ENCODE measurements at regions not wholly inside any gene's neighbourhood (a gene's known extent, or its start where the extent isn't known, plus 50 kb on each side); places are given as distances from the start of the nearest gene placed in this dataset.
"Not testable (repeated sequence)": the region's sequence is repeated elsewhere in the genome, so short reads cannot be mapped to it uniquely, and the experiment has no call there.

DNA sequence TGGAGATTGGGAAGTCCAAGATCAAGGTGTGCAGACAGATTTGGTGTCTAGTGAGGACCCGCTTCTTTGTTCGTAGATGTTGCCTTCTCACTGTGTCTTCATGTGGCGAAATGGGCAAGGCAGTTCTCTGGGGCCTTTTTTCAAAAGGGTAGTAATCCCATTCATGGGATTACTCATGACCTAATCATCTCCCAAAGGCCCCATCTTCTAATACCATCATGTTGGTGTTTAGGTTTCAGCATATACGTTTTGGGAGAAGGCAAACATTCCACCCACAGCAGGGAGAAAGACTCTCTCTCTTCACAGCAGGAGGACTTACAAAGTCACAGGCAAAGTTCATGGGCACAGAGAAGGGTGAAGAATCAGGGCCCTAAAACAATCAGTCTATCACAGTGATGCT is 252.1 kb downstream of the RPLP1 start:
- no peak overlapping the region for H3K4me3 ChIP-seq (ENCODE audit: control insufficient read depth, low read depth, low read length)
- no peak for DNase-seq (ENCODE audit: low read depth)
- TF ChIP-seq, protein P1, sequence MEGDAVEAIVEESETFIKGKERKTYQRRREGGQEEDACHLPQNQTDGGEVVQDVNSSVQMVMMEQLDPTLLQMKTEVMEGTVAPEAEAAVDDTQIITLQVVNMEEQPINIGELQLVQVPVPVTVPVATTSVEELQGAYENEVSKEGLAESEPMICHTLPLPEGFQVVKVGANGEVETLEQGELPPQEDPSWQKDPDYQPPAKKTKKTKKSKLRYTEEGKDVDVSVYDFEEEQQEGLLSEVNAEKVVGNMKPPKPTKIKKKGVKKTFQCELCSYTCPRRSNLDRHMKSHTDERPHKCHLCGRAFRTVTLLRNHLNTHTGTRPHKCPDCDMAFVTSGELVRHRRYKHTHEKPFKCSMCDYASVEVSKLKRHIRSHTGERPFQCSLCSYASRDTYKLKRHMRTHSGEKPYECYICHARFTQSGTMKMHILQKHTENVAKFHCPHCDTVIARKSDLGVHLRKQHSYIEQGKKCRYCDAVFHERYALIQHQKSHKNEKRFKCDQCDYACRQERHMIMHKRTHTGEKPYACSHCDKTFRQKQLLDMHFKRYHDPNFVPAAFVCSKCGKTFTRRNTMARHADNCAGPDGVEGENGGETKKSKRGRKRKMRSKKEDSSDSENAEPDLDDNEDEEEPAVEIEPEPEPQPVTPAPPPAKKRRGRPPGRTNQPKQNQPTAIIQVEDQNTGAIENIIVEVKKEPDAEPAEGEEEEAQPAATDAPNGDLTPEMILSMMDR (conservative IDR thresholded peaks at IDR 0.05; ENCODE audit: control insufficient read depth, insufficient read depth, low read depth, low read length) = no peak

DNA sequence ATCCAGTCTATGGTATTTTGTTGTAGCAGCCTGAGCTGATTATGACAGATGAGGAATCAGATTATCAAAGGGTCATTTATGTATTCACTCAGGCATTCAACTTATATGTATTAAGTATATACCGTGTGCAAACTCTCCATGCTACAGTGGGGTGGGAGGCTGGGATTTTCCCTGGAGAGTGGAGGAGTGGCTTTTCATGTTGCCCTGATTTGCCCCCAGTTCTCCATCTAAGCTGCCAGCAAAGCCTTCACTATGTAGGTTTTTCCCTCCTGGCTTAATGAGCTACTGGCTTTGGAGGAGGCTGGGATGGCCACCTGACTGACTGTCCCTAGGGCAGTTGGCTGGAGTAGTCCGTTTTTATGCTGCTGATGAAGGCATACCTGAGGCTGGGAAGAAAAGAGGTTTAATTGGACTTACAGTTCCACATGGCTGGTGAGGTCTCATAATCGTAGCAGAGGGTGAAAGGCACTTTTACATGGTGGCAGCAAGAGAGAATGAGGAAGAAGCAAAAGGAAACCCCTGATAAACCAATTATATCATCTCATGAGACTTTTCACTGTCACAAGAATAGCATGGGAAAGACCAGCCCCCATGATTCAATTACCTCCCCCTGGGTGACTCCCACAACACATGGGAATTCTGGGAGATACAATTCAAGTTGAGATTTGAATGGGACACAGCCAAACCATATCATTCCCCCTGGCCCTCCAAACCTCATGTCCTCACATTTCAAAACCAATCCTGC is 253.9 kb downstream of the RPLP1 start:
- TF ChIP-seq, protein P1 (conservative IDR thresholded peaks at IDR 0.05; ENCODE audit: control insufficient read depth, insufficient read depth, low read depth, low read length) = no peak
- no peak overlapping the region for H3K4me3 ChIP-seq (ENCODE audit: control insufficient read depth, low read depth, low read length)
- no peak for DNase-seq (ENCODE audit: low read depth)

DNA sequence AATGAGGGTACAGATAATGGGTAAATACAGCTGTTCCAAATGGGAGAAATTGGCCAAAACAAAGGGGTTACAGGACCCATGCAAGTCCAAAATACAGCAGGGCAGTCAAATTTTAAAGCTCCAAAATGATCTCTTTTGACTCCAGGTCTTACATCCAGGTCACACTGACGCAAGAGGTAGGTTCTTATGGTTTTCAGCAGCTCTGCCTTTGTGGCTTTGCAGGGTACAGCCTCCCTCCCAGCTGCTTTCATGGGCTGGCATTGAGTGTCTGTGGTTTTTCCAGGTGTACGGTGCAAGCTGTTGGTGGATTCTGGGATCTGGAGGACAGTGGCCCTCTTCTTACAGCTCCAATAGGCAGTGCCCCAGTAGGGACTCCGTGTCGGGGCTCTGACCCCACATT is 254.6 kb downstream of the RPLP1 start:
- not testable (repeated sequence) for H3K4me3 ChIP-seq (ENCODE audit: control insufficient read depth, low read depth, low read length); DNase-seq (ENCODE audit: low read depth)

DNA sequence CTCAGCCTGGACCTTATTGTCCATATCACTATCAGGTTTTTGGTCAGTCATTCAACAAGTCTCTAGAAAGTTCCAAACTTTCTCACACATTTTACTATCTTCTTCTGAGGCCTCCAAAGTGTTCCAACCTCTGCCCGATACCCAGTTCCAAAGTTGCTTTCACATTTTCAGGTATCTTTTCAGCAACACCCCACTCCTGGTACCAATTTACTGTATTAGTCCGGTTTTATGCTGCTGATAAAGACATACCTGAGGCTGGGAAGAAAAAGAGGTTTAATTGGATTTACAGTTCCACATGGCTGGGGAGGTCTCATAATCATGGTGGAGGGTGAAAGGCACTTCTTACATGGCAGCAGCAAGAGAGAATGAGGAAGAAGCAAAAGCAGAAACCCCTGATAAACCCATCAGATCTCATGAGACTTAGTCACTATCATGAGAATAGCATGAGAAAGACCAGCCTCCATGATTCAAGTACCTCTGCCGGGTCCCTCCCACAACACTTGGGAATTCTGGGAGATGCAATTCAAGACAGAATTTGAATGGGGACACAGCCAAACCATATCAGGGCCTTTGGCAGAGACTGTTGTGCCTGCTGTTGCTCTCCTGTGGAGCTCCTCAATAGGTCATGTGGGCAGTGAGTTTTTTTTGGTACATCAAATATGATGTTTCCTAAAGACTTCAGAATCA is 256.0 kb downstream of the RPLP1 start:
- H3K4me3 ChIP-seq (ENCODE audit: control insufficient read depth, low read depth, low read length); DNase-seq (ENCODE audit: low read depth): not testable (repeated sequence)

DNA sequence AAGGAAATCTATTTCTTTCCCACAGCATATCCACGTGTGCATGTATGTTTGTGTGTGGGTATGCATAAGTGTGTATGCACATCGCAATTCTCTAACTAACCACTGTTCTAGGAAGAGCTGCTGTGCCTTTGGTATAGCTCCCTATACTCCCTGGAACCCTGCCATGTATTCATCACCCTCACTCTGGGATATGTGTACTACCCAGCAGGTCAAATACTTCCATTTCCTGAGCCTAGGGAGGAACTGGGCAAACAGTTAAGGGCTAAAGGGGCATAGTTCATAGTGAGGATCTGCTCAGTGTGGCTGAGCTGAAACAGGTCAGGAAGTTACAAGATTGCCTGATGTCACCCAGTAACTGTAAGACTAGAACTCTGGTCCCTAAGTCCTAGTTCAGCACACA is 260.4 kb downstream of the RPLP1 start:
- TF ChIP-seq, protein P1 (conservative IDR thresholded peaks at IDR 0.05; ENCODE audit: control insufficient read depth, insufficient read depth, low read depth, low read length) = no peak
- no peak for DNase-seq (ENCODE audit: low read depth)

DNA sequence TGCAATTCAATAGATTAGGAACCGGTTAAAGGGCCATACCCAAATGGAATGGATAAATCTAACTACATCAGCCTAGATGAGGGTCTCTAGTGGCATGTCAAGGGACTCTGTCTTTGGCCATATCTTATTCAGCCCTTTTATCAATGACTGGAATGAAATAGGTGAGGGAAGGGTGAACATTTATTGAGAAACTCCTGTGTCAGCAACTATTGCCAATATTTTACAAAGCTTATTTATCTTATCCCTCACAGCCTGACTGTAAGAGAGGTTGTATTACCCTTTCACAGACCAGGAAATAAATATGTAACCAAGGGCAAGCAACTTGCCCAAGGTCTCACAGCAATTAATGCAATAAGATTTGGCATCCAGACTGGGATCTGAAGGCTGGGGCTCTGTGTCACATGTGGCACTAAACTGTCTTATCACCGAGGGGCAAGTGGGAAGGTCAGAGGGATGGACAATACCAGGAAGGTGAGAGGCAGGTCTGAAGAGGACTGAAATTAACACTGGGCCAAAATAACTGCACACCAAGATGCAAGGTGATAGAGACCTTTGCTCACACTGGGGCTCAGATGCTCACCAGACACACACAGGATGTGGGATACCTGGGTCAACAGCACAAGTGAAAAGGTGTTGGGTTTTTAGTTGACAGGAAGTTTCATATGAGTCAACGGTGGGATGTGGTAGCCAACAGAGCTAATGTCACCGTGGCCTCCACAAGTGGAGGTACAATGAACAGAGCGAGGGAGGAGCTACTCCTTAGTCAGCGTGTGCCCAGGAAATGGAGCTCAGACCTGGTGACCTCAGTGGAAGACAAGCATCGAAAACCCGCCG is 261.3 kb downstream of the RPLP1 start:
- no peak overlapping the region for H3K4me3 ChIP-seq (ENCODE audit: control insufficient read depth, low read depth, low read length)
- TF ChIP-seq, protein P1 (conservative IDR thresholded peaks at IDR 0.05; ENCODE audit: control insufficient read depth, insufficient read depth, low read depth, low read length) = no peak
- DNase-seq (ENCODE audit: low read depth) = no peak

More for the DNA sequence above, 260.4 kb downstream of the RPLP1 start:
- H3K4me3 ChIP-seq (ENCODE audit: control insufficient read depth, low read depth, low read length) = no peak overlapping the region

DNA sequence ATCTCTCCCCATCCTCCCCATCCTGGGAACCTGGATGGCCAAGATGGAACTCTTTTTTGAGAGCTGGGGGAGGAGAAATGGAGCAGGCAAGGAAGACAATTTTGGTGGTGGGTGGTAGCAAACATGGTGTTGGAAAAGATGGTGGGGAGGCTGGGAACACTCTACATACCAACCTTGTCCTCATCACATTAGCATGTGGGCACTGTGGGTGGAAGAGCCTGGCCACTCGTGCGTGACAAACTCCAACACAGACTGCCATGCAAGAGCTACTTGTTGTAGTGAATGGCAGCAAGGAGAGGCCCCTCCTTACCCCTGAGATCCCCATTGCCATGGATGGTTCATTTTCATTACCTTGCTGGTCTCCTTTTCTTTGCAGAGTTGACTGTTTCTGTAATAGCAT is 262.6 kb downstream of the RPLP1 start:
- H3K4me3 ChIP-seq (ENCODE audit: control insufficient read depth, low read depth, low read length) = no peak overlapping the region
- no peak for DNase-seq (ENCODE audit: low read depth)
- TF ChIP-seq, protein P1 (conservative IDR thresholded peaks at IDR 0.05; ENCODE audit: control insufficient read depth, insufficient read depth, low read depth, low read length) = no peak

All from fibroblast of mammary gland (primary cell).